ENCODE measurements at regions not wholly inside any gene's neighbourhood (a gene's known extent, or its start where the extent isn't known, plus 50 kb on each side); places are given as distances from the start of the nearest gene placed in this dataset.

DNA sequence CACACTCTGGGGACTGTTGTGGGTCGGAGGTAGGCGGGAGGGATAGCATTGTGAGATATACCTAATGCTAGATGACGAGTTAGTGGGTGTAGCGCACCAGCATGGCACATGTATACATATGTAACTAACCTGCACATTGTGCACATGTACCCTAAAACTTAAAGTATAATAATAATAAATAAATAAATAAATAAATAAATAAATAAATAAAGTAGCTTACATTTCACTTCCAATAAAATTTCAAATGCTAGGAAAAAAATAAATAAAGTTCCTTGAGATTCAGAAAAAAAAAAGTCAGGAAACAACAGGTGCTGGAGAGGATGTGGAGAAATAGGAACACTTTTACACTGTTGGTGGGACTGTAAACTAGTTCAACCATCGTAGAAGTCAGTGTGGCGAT is 353.5 kb upstream of the UBE2E2 start (continued):
- TF ChIP-seq, protein P1, sequence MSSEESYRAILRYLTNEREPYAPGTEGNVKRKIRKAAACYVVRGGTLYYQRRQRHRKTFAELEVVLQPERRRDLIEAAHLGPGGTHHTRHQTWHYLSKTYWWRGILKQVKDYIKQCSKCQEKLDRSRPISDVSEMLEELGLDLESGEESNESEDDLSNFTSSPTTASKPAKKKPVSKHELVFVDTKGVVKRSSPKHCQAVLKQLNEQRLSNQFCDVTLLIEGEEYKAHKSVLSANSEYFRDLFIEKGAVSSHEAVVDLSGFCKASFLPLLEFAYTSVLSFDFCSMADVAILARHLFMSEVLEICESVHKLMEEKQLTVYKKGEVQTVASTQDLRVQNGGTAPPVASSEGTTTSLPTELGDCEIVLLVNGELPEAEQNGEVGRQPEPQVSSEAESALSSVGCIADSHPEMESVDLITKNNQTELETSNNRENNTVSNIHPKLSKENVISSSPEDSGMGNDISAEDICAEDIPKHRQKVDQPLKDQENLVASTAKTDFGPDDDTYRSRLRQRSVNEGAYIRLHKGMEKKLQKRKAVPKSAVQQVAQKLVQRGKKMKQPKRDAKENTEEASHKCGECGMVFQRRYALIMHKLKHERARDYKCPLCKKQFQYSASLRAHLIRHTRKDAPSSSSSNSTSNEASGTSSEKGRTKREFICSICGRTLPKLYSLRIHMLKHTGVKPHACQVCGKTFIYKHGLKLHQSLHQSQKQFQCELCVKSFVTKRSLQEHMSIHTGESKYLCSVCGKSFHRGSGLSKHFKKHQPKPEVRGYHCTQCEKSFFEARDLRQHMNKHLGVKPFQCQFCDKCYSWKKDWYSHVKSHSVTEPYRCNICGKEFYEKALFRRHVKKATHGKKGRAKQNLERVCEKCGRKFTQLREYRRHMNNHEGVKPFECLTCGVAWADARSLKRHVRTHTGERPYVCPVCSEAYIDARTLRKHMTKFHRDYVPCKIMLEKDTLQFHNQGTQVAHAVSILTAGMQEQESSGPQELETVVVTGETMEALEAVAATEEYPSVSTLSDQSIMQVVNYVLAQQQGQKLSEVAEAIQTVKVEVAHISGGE (tag by site-specific recombination; conservative IDR thresholded peaks at IDR 0.05; ENCODE audit: low read depth): peak; percentile 67
- TF ChIP-seq ZNF140 (tag by site-specific recombination; IDR thresholded peaks at IDR 0.05): peak; percentile 50; the same call in 1 of the 2 replicates
- 0 out of 2 replicates have a peak, but pooled peaks have one; percentile 5 for TF ChIP-seq ZNF654 (tag by site-specific recombination; IDR thresholded peaks at IDR 0.05; ENCODE audit: low read depth)
- TF ChIP-seq ZNF623 (tag by site-specific recombination; IDR thresholded peaks at IDR 0.05): peak; percentile 35; the same call in 1 of the 2 replicates
- TF ChIP-seq ZNF426 (tag by site-specific recombination; IDR thresholded peaks at IDR 0.05): peak; percentile 57
- peak; percentile 62; the same call in 1 of the 2 replicates for TF ChIP-seq ZNF394 (tag by site-specific recombination; IDR thresholded peaks at IDR 0.05; ENCODE audit: borderline replicate concordance)

DNA sequence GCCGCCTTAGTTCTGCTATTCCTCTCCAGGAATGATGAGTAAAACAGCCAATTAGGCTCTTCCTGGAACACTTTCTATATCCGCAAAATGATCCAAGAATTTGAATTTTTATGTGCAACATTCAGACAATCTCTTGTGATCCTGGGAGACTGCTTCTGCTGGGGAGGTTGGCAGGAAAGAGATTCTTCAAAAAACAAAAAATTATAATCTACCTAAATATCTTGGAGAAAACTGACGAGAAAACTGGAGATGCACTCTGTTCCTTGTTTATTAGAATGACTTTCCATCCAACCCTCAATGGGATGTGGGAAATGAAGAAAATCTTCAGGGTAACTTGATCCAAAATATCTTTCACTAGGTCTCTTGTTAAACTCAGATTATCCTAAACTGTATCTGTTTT is 346.3 kb upstream of the UBE2E2 start:
- CTCF ChIA-PET: no interaction called here
- H3K36me3 ChIP-seq (ENCODE audit: control insufficient read depth in 2 of 2, insufficient read depth in 1 of 2, low read length in 2 of 2): no peaks in the 10 kb centered on the region
- POLR2A ChIA-PET: no interaction called here

GRCh38 chr3:22858486-22858885 is 344.6 kb upstream of the UBE2E2 start:
- ChIA-PET POLR2A (no interaction called here), CTCF (interaction anchor here (0.6 kb wide), 1 partner anchor 64 kb away, joined by 3 read pairs; no protein-coding TSS in a partner anchor)
- H3K27ac ChIP-seq (ENCODE audit: extremely low read depth, low read depth, low read length): no peak overlapping the region
- TF ChIP-seq ZNF138 (tag by site-specific recombination; IDR thresholded peaks at IDR 0.05; ENCODE audit: borderline replicate concordance) (no peak), ZNF2 (tag by site-specific recombination; IDR thresholded peaks at IDR 0.05) (no peak), ZNF416 (tag by site-specific recombination; IDR thresholded peaks at IDR 0.05) (no peak)
- TF ChIP-seq, protein P2, sequence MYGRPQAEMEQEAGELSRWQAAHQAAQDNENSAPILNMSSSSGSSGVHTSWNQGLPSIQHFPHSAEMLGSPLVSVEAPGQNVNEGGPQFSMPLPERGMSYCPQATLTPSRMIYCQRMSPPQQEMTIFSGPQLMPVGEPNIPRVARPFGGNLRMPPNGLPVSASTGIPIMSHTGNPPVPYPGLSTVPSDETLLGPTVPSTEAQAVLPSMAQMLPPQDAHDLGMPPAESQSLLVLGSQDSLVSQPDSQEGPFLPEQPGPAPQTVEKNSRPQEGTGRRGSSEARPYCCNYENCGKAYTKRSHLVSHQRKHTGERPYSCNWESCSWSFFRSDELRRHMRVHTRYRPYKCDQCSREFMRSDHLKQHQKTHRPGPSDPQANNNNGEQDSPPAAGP (tag by site-specific recombination; IDR thresholded peaks at IDR 0.05): no peak
- no peaks in the 10 kb centered on the region for H3K36me3 ChIP-seq (ENCODE audit: control insufficient read depth in 2 of 2, insufficient read depth in 1 of 2, low read length in 2 of 2)
- H3K4me3 ChIP-seq (ENCODE audit: low read depth, low read length): no peak overlapping the region
- no peaks in the 10 kb centered on the region for H3K4me1 ChIP-seq (ENCODE audit: control insufficient read depth, insufficient read depth, low read length)
- H3K9me3 ChIP-seq (ENCODE audit: control insufficient read depth, insufficient read depth, low read depth, low read length): no peaks in the 10 kb centered on the region

More for the DNA sequence above, 346.3 kb upstream of the UBE2E2 start:
- no peak for TF ChIP-seq ZNF561 (tag by site-specific recombination; IDR thresholded peaks at IDR 0.05; ENCODE audit: borderline replicate concordance)
- no peak for TF ChIP-seq ZNF214 (tag by site-specific recombination; IDR thresholded peaks at IDR 0.05; ENCODE audit: borderline replicate concordance)
- TF ChIP-seq ZFP41 (tag by site-specific recombination; IDR thresholded peaks at IDR 0.05; ENCODE audit: borderline replicate concordance): no peak
- no peak for TF ChIP-seq TSHZ1 (tag by site-specific recombination; IDR thresholded peaks at IDR 0.05; ENCODE audit: borderline replicate concordance)
- TF ChIP-seq ZNF600 (tag by site-specific recombination; IDR thresholded peaks at IDR 0.05): no peak
- Histone ChIP-seq H3K27ac (ENCODE audit: extremely low read depth, low read depth, low read length) (no peak overlapping the region), H3K9me3 (ENCODE audit: control insufficient read depth, insufficient read depth, low read depth, low read length) (no peaks in the 10 kb centered on the region), H3K4me1 (ENCODE audit: control insufficient read depth, insufficient read depth, low read length) (no peaks in the 10 kb centered on the region), H3K4me3 (ENCODE audit: low read depth, low read length) (no peak overlapping the region)

Data from HEK293 (cell line).